AG10803 (cell line): ENCODE measurements at regions not wholly inside any gene's neighbourhood (a gene's known extent, or its start where the extent isn't known, plus 50 kb on each side); places are given as distances from the start of the nearest gene placed in this dataset.
"Not testable (repeated sequence)": the region's sequence is repeated elsewhere in the genome, so short reads cannot be mapped to it uniquely, and the experiment has no call there.

Experiments
- DNase-seq: peaks from one replicate; pipeline ENCODE4 v3.0.0; 2010; ENCODE audit warnings: low read depth
- H3K4me3 ChIP-seq: 2 replicates; pipeline ENCODE4 v1.5.1; 2011; ENCODE audit warnings: mild to moderate bottlenecking, low read length, control low read depth
- CTCF ChIP-seq: conservative IDR thresholded peaks from 2 replicates; pipeline ENCODE4 v1.5.1; 2011; ENCODE audit warnings: mild to moderate bottlenecking, low read length, control low read depth, inconsistent platforms

DNA sequence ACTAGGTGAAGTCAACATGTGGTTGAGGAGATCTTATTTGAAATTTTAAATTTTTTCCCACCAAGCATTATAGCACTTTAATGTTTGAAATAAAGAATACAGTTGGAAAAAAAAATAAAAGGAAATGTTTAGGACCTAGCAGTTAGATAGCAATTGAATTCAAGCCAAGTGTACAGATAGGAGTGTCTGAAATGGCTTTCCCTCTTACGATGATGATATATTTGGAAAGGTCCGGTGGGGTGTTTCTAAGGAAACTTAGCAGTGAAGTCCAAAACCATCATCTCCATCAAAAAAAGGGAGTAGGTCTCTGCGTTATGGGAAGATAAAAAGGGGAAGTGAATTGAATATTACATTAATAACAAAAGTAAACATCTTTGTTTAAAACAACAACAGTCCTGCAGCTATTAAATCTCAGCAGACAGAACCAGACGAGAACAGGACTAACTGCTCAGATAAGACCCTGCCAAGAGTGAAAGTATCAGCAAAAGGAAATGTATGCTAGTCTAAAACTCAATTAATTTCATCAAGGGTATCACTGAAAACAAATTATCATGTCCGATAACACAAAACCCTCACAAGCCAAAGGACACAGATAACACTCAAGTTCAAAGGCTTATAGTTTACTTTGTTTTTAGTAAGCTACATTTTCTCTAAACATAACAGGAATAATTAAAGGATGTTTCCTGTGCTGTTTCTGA is 242.0 kb downstream of the BMP4 start:
- DNase-seq: no peak

DNA sequence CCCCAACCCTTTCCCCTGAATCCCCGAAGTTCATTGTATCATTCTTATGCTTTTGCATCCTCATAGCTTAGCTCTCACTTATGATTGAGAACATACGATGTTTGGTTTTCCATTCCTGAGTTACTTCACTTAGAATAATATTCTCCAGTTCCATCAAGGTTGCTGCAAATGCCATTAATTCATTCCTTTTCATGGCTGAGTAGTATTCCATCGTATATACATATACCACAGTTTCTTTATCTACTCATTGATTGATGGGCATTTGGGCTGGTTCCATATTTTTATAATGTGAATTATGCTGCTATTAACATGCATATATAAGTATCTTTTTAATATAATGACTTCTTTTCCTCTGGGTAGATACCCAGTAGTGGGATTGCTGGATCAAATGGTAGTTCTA is 243.7 kb downstream of the BMP4 start:
- not testable (repeated sequence) for DNase-seq, H3K4me3 ChIP-seq

More for the DNA sequence above, 242.0 kb downstream of the BMP4 start:
- no peak overlapping the region for H3K4me3 ChIP-seq
- no peak for TF ChIP-seq CTCF

DNA sequence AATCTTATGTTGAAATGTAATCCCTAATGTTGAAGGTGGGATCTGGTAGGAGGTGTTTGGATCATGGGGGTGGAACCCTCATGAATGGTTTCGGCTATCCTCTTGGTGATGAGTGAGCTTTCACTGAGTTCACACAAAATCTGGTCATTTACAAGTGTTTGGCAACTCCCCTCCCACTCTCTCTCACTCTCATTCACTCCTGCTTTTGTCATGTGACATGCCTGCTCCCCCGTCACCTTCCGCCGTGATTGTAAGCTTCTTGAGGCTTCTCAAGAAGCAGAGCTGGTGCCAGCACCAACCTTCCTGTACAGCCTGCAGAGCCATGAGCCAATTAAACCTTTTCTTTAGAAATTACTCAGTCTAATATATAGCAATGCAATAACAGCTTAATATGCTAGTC is 245.4 kb downstream of the BMP4 start:
- no peak for DNase-seq
- no peak for TF ChIP-seq CTCF
- no peak overlapping the region for H3K4me3 ChIP-seq

DNA sequence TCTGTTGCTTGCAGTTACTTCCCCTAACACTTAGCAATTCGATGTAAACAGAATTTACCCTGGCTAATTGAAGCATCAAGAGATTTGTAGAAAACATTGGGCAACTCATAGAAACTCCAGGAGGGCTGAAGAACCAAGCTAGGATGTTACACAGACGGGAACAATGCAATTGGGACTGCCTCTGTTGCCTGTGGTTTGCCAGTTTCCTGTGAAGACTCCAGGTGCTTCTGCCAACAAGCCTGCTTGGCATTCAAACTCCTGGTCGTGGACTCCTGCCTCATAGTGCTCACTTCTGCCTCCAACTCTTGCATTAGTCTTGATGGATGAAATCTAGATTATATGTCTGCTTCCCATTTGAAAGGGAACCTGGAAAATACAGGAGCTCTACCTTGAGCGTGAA is 246.0 kb downstream of the BMP4 start:
- DNase-seq: no peak
- no peak for TF ChIP-seq CTCF
- H3K4me3 ChIP-seq: no peak overlapping the region

- no peak for DNase-seq
- no peak overlapping the region for H3K4me3 ChIP-seq
- no peak for TF ChIP-seq CTCF
Observed at GRCh38 chr14:53709381-53709780, 247.2 kb downstream of the BMP4 start.

DNA sequence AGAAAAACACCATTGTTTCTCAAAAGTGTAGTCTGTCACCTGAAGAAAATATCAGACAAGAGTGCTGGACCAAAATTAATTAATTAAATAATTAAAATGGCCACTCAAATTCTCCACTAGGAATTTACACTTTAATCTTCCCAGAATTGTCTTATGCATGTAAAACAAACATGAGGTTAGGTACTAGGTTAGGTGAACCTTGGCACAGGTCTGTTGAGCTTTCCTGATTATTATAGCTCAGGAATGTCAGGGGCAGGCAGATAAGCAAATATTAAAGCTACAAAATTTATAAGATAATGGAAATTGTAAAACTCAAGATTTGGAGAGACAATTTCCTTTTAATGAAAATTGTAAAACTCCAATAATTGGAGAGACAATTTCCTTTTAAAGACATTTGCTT is 253.2 kb downstream of the BMP4 start:
- no peak for DNase-seq
- no peak overlapping the region for H3K4me3 ChIP-seq
- TF ChIP-seq CTCF: no peak

- DNase-seq: no peak
- H3K4me3 ChIP-seq: no peak overlapping the region
- TF ChIP-seq CTCF: no peak
Observed at GRCh38 chr14:53701108-53701875, 255.3 kb downstream of the BMP4 start.
